Keratinocyte (primary cell): ENCODE measurements at regions not wholly inside any gene's neighbourhood (a gene's known extent, or its start where the extent isn't known, plus 50 kb on each side); places are given as distances from the start of the nearest gene placed in this dataset.

Experiments
- DNase-seq: peaks from one replicate; pipeline ENCODE4 v3.0.0-alpha.2; 2011; ENCODE audit warnings: low read depth, missing footprints, low spot score
- FAIRE-seq: peaks from 2 replicates; lab custom pipeline; 2011; peaks lifted over from hg19 to GRCh38; lab: Jason Lieb, UNC
- H2AFZ ChIP-seq: 2 replicates; pipeline ENCODE4 v1.6.0; 2012; ENCODE audit warnings: low read length, control low read depth, inconsistent platforms; ENCODE audit not compliant: control insufficient read depth
- H3K27ac ChIP-seq: 2 replicates; pipeline ENCODE4 v1.5.1; 2011; ENCODE audit warnings: low read length; ENCODE audit not compliant: control insufficient read depth, insufficient read depth
- H3K27me3 ChIP-seq: 3 replicates; pipeline ENCODE4 v1.6.0; 2011; ENCODE audit warnings: low read length; ENCODE audit not compliant: control insufficient read depth, insufficient read depth; ENCODE audit errors: extremely low read depth
- H3K36me3 ChIP-seq, 2 experiments: 2 replicates in 1 of 2; 3 replicates in 1 of 2; pipeline ENCODE4 v1.5.1; 2011; ENCODE audit warnings: low read length in 2 of 2, mild to moderate bottlenecking in 1 of 2; ENCODE audit not compliant: control insufficient read depth in 2 of 2, insufficient read depth in 2 of 2; ENCODE audit errors: extremely low read depth in 1 of 2
- H3K4me1 ChIP-seq: 3 replicates; pipeline ENCODE4 v1.5.1; 2011; ENCODE audit warnings: low read length; ENCODE audit not compliant: control insufficient read depth, insufficient read depth; ENCODE audit errors: extremely low read depth
- H3K4me2 ChIP-seq: 3 replicates; pipeline ENCODE4 v1.6.0; 2011; ENCODE audit warnings: low read depth, low read length; ENCODE audit not compliant: control insufficient read depth, insufficient read depth; ENCODE audit errors: extremely low read depth
- H3K4me3 ChIP-seq, 3 experiments: fragments of 200-600 bp in 1 of 3; sonication (generic) in 1 of 3; 2 replicates in 2 of 3; 3 replicates in 1 of 3; pipeline ENCODE4 v1.5.1; 2011 to 2016; ENCODE audit warnings: low read length in 3 of 3, mild to moderate bottlenecking in 3 of 3, control low read depth in 2 of 3, inconsistent platforms in 1 of 3, low read depth in 1 of 3, mixed read lengths in 1 of 3, mixed run types in 1 of 3, moderate library complexity in 1 of 3; ENCODE audit not compliant: control insufficient read depth in 2 of 3, insufficient read depth in 2 of 3; ENCODE audit errors: extremely low read depth in 1 of 3
- H3K79me2 ChIP-seq: 2 replicates; pipeline ENCODE4 v1.6.0; 2012; ENCODE audit warnings: low read length; ENCODE audit not compliant: control insufficient read depth, insufficient read depth
- H3K9ac ChIP-seq: 3 replicates; pipeline ENCODE4 v1.6.0; 2011; ENCODE audit warnings: low read length; ENCODE audit not compliant: control insufficient read depth, insufficient read depth; ENCODE audit errors: extremely low read depth
- H3K9me1 ChIP-seq: 3 replicates; pipeline ENCODE4 v1.6.0; 2011; ENCODE audit warnings: low read length; ENCODE audit not compliant: control insufficient read depth, insufficient read depth; ENCODE audit errors: extremely low read depth
- H3K9me3 ChIP-seq: 2 replicates; pipeline ENCODE4 v1.5.1; 2012; ENCODE audit warnings: low read depth, low read length; ENCODE audit not compliant: control insufficient read depth
- H4K20me1 ChIP-seq: 3 replicates; pipeline ENCODE4 v1.6.0; 2011; ENCODE audit warnings: low read length; ENCODE audit not compliant: control insufficient read depth, insufficient read depth; ENCODE audit errors: extremely low read depth
- EZH2 ChIP-seq: IDR thresholded peaks from one replicate; pipeline ENCODE4 v1.6.1; 2012; ENCODE audit warnings: inconsistent platforms, mild to moderate bottlenecking, low read length, moderate library complexity
- dilution Hi-C: fragments of 300-500 bp; cut with MboI; formaldehyde crosslinking; loops from one replicate; pipeline ENCODE4 v1.7.0; 2020; ENCODE audit warnings: low sequenced_read_pairs; ENCODE audit not compliant: extremely low pct_ligation_motif_present
- TF ChIP-seq, protein P1 (sequence below), 3 experiments: IDR thresholded peaks in 1 of 3; conservative IDR thresholded peaks in 1 of 3; optimal IDR thresholded peaks in 1 of 3; 2 replicates in 2 of 3; 3 replicates in 1 of 3; pipeline versions ENCODE3 to v1.5.1; 2011; ENCODE audit warnings: low read length in 3 of 3, mild to moderate bottlenecking in 3 of 3, moderate library complexity in 2 of 3, control low read depth in 1 of 3, inconsistent platforms in 1 of 3; ENCODE audit not compliant: insufficient read depth in 2 of 3; ENCODE audit errors: extremely low read depth in 1 of 3

DNA sequence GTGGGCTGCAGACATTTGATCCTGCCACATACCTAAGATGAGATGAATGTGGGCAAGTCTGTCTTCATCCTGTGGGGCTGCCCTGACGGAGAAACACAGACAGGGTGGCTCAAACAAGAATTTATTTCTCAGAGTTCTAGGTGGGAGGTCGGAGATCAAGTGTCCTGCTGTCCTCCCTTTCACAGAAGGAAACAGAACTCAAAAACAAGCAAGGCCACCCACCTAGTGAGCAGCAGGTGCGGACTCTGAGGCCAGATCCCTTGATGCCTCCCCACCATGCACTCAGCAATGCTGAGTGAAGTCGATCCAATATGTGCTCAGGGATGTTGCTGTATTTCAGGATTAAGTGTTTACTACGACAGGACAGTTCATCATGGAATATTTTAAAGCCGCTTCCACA is 63.0 kb upstream of the SNTG2 start:
- H3K27me3 ChIP-seq: no peaks in the 10 kb centered on the region
- no peak overlapping the region for H2AFZ ChIP-seq
- H3K4me1 ChIP-seq: no peaks in the 10 kb centered on the region
- H4K20me1 ChIP-seq: no peaks in the 10 kb centered on the region
- H3K4me2 ChIP-seq: no peak overlapping the region
- H3K9me1 ChIP-seq: no peaks in the 10 kb centered on the region
- dilution Hi-C loops: no loop called here
- no peak overlapping the region for H3K4me3 ChIP-seq
- no peak for FAIRE-seq
- no peaks in the 10 kb centered on the region for H3K36me3 ChIP-seq
- DNase-seq: no peak
- H3K9ac ChIP-seq: no peak overlapping the region
- no peaks in the 10 kb centered on the region for H3K79me2 ChIP-seq
- no peaks in the 10 kb centered on the region for H3K9me3 ChIP-seq
- no peak overlapping the region for H3K27ac ChIP-seq
- no peak for TF ChIP-seq EZH2
- TF ChIP-seq, protein P1, sequence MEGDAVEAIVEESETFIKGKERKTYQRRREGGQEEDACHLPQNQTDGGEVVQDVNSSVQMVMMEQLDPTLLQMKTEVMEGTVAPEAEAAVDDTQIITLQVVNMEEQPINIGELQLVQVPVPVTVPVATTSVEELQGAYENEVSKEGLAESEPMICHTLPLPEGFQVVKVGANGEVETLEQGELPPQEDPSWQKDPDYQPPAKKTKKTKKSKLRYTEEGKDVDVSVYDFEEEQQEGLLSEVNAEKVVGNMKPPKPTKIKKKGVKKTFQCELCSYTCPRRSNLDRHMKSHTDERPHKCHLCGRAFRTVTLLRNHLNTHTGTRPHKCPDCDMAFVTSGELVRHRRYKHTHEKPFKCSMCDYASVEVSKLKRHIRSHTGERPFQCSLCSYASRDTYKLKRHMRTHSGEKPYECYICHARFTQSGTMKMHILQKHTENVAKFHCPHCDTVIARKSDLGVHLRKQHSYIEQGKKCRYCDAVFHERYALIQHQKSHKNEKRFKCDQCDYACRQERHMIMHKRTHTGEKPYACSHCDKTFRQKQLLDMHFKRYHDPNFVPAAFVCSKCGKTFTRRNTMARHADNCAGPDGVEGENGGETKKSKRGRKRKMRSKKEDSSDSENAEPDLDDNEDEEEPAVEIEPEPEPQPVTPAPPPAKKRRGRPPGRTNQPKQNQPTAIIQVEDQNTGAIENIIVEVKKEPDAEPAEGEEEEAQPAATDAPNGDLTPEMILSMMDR (optimal IDR thresholded peaks at IDR 0.05 in 1 of 3, IDR thresholded peaks at IDR 0.05 in 1 of 3, conservative IDR thresholded peaks at IDR 0.05 in 1 of 3; ENCODE audit: extremely low read depth in 1 of 3, insufficient read depth in 2 of 3, low read length in 3 of 3): no peak

DNA sequence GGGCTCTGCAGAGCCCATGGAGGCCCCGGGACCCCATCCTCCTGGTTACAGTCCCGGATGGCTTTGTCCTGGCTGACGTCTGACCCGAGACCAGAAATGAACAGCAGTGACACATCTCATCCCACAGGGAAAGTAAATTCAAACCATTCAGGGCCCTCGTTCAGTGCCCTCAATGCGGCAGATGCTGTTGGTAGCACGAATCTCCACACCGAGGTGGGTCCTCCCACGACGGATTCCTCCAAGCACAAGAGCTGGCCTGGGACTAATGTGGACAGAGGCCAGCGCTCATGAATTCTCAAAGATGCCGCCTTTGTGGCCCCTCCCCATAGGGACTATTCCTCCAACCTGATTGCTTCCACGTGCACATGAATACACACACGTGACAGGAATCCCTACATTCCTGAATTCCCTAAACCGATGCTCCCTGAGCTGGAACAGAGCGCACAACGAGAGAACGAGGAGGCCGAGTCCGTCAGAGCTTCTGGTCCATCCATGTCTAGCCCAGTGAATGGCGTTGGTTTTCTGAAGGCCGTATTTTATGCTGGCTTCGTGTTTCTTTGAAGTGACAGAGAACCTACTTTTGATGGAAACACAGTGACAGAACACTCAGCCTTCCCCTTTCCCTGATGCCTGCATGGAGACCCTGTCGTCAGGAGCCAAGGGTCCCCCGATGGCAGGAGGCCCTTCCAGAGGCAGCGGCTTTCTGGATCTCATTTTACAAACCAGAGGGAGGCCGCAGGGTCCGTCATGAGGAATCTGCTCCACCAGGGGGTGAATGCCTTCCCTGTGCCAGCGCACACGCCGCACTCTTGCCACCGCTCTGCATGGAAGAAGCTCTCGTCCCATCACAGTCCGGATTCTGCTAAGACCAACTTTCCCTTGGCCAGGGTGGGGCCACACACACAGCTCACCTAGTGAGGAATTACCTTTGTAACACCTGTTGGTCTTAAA is 64.3 kb upstream of the SNTG2 start:
- H3K4me3 ChIP-seq: no peak overlapping the region
- H3K4me2 ChIP-seq: no peak overlapping the region
- no peaks in the 10 kb centered on the region for H3K4me1 ChIP-seq
- H3K9me3 ChIP-seq: no peaks in the 10 kb centered on the region
- dilution Hi-C loops: no loop called here
- H3K79me2 ChIP-seq: no peaks in the 10 kb centered on the region
- H4K20me1 ChIP-seq: no peaks in the 10 kb centered on the region
- H3K36me3 ChIP-seq: no peaks in the 10 kb centered on the region
- H2AFZ ChIP-seq: no peak overlapping the region
- FAIRE-seq (no peak), DNase-seq (no peak)
- no peaks in the 10 kb centered on the region for H3K27me3 ChIP-seq
- no peak overlapping the region for H3K27ac ChIP-seq
- H3K9me1 ChIP-seq: no peaks in the 10 kb centered on the region
- TF ChIP-seq EZH2: no peak
- TF ChIP-seq, protein P1 (optimal IDR thresholded peaks at IDR 0.05 in 1 of 3, IDR thresholded peaks at IDR 0.05 in 1 of 3, conservative IDR thresholded peaks at IDR 0.05 in 1 of 3; ENCODE audit: extremely low read depth in 1 of 3, insufficient read depth in 2 of 3, low read length in 3 of 3): no peak
- no peak overlapping the region for H3K9ac ChIP-seq
